OCI-LY3 (cell line): ENCODE measurements at regions not wholly inside any gene's neighbourhood (a gene's known extent, or its start where the extent isn't known, plus 50 kb on each side); places are given as distances from the start of the nearest gene placed in this dataset.

Source experiments
- EZH2phosphoT487 ChIP-seq: fragments of 200-600 bp; shearing (Covaris generic); IDR thresholded peaks from 2 replicates; pipeline ENCODE4 v1.6.1; 2018; ENCODE audit warnings: antibody characterized with exemption, mixed run types, low read depth
- TF ChIP-seq, protein P1 (sequence below): fragments of 200-600, 300-600 bp; sonication (generic); IDR thresholded peaks from 2 replicates; pipeline ENCODE4 v1.5.1; 2014; ENCODE audit warnings: antibody characterized with exemption, low read length, low read depth

DNA sequence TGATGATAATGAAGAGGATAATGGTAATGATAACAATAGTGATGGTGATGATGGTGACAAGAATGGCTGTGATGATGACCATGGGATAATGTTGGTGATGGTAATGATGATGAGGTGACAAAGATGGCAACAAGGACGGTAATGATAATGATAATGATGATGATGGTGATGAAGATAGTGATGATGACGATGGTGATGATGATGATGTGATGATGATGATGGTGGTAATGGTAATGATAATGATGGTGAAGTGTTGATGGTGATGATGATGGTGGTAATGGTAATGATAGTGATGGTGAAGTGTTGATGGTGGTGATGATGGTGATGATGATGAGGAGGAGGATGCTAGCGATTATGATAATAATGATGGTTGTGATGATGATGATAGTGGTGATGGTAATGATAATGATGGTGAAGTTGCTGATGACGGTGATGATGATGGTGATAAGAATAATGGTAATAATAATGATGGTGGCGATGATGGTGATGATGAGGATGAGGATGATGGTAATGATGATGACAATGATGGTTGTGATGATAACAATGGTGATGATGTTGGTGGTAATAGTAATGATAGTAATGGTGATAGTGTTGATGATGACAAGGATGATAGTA is 54.7 kb upstream of the OPCML start:
- TF ChIP-seq, protein P1, sequence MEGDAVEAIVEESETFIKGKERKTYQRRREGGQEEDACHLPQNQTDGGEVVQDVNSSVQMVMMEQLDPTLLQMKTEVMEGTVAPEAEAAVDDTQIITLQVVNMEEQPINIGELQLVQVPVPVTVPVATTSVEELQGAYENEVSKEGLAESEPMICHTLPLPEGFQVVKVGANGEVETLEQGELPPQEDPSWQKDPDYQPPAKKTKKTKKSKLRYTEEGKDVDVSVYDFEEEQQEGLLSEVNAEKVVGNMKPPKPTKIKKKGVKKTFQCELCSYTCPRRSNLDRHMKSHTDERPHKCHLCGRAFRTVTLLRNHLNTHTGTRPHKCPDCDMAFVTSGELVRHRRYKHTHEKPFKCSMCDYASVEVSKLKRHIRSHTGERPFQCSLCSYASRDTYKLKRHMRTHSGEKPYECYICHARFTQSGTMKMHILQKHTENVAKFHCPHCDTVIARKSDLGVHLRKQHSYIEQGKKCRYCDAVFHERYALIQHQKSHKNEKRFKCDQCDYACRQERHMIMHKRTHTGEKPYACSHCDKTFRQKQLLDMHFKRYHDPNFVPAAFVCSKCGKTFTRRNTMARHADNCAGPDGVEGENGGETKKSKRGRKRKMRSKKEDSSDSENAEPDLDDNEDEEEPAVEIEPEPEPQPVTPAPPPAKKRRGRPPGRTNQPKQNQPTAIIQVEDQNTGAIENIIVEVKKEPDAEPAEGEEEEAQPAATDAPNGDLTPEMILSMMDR, result no peak
- no peak for TF ChIP-seq EZH2phosphoT487
